ENCODE measurements at regions not wholly inside any gene's neighbourhood (a gene's known extent, or its start where the extent isn't known, plus 50 kb on each side); places are given as distances from the start of the nearest gene placed in this dataset.

DNA sequence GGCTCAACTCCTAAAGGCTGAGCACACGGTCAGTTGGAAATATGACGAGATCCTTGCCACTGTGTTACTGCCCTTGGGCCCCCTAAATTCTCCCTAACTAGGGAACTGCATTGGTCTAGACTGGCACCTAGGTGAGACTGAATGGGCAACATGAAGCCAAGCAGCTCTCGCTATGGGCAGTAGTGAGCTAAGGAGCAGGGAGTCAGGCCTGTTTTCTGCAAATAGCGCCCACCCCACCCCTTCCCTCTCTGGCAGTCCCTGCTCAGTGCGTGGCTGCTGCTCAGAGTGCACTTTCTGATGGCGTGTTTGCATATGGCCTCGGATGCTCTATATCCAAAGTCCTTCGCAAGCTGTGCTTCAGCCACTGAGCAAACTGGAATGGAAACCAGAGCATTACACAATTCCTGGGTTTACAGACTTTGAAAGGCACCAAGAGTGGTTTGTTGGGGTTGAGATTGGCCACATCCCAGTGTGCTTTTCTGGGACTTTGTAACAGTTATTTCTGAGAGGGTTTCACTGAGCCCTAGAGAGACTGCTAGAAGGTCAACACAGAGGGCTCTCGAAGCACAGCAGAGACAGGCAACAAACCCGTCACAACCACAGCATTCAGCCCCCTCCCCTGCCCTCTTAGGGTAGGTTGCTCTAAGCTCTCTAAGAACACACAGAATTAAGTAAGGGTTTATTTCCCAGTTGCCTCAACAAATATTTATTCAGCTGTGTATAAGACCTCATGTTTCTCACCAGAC lies 419.9 kb downstream of the STK39 start:
- Histone ChIP-seq H3K36me3 (no peaks in the 10 kb centered on the region), H3K9me3 (no peaks in the 10 kb centered on the region), H3K4me1 (no peaks in the 10 kb centered on the region), H3K27ac (no peak overlapping the region), H3K27me3 (peaks cover 0 to 3% (median 0%) of the 10 kb centered on the region in 9 donors), H3K4me3 (no peak overlapping the region)
- intact Hi-C loops (cut with DNase I) = no loop called here
- TF ChIP-seq, protein P1, sequence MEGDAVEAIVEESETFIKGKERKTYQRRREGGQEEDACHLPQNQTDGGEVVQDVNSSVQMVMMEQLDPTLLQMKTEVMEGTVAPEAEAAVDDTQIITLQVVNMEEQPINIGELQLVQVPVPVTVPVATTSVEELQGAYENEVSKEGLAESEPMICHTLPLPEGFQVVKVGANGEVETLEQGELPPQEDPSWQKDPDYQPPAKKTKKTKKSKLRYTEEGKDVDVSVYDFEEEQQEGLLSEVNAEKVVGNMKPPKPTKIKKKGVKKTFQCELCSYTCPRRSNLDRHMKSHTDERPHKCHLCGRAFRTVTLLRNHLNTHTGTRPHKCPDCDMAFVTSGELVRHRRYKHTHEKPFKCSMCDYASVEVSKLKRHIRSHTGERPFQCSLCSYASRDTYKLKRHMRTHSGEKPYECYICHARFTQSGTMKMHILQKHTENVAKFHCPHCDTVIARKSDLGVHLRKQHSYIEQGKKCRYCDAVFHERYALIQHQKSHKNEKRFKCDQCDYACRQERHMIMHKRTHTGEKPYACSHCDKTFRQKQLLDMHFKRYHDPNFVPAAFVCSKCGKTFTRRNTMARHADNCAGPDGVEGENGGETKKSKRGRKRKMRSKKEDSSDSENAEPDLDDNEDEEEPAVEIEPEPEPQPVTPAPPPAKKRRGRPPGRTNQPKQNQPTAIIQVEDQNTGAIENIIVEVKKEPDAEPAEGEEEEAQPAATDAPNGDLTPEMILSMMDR (IDR thresholded peaks at IDR 0.05) = no peak
- no peak for TF ChIP-seq POLR2A (IDR thresholded peaks at IDR 0.05)
- peak in 1 of 4 donors; percentile 27 for ATAC-seq
- 83 to 89% (median 86%) methylated on average over 10 of the region's 10 CpGs for WGBS, 4 donors
- DNase-seq = no peak

DNA sequence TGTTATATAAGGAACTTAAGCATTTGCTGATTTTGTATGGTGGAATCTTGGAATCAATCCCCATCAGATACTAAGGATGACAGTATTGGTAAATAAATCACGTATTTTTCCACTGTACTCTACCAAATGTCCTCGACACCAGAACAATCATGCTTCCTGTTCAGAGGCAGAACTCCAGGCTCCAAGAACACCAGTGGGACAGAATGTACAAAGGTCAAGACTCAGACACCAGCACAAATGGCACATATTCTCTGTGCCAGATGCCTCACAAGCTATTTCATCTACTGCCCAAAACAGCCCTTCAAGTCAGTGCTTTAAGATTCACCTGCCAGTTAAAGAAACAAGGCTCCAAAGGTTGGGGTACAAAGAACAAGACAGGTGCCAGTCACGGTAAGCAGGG lies 420.5 kb downstream of the STK39 start:
- no peak for DNase-seq
- 71 to 80% (median 78%) methylated on average over 3 of the region's 3 CpGs for WGBS, 4 donors
- Histone ChIP-seq H3K27ac (no peak overlapping the region), H3K27me3 (peaks cover 0 to 3% (median 0%) of the 10 kb centered on the region in 9 donors), H3K4me1 (no peaks in the 10 kb centered on the region), H3K9me3 (no peaks in the 10 kb centered on the region), H3K36me3 (no peaks in the 10 kb centered on the region), H3K4me3 (no peak overlapping the region)
- ATAC-seq = no peak
- no peak for TF ChIP-seq POLR2A (IDR thresholded peaks at IDR 0.05)
- intact Hi-C loops (cut with DNase I) = no loop called here

DNA sequence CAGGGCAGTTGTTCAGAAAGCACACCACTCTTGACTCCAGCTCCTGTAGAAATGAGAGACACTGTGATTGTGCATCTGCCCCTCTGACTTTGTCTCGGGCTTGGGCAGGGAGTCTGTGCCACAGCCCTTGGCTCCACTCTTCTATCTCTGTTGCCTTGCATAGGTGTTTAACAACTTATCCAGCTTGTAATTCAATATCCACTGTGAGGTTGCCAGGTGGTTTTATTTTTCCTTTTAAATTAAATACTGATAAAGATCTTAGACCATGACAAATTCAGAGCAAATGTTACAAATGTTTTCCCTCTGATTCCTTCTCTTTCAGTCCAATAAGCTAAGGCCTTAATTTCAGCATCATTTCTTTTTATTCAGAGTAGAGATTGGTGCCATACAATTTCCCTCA lies 421.7 kb downstream of the STK39 start:
- intact Hi-C loops (cut with DNase I) = no loop called here
- TF ChIP-seq POLR2A (IDR thresholded peaks at IDR 0.05) = no peak
- TF ChIP-seq, protein P1 (IDR thresholded peaks at IDR 0.05) = no peak
- peaks cover 0 to under 1% (median 0%) of the 10 kb centered on the region in 9 donors for H3K27me3 ChIP-seq
- no peak overlapping the region for H3K27ac ChIP-seq
- H3K4me1 ChIP-seq = no peaks in the 10 kb centered on the region
- H3K36me3 ChIP-seq = no peaks in the 10 kb centered on the region
- 80 to 92% (median 85%) methylated on average over 1 of the region's 1 CpG for WGBS, 4 donors
- no peak overlapping the region for H3K4me3 ChIP-seq
- H3K9me3 ChIP-seq = no peaks in the 10 kb centered on the region
- ATAC-seq (no peak), DNase-seq (no peak)

DNA sequence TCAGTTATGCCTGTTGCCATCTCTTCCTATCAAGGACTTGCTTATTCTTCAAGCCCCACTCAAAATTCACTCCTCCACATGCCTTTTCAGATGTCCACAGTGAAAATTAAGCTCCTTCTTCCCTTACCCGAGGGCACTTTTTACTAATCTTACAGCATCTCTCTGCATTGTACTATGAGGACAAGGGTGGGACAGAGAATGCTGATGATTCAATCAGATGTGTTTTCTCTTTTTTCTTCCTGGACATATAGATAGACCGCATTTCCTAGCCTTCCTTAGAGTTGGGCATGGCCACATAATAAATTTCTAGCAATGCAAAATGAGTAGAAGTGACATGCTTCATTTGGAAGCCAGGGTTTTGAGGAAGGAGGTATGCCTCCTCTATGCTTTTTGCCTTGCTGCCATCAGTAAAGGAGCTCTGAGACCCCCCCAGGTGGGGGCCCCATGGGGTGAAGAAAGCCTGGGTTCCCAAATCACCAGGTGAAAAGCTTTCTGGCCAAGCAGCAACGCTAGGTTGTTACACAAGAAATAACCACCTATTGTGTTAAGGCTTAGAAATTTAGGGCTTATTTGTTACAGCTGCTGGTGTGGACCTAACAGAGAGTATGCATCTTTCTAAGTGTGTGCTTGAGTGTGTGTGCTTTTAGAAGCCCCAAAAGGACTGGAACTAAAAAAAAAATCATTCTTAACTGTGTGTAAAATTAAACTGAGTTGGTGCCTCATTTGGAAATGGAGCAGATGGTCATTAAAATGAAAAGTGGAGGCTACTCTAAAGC lies 424.5 kb downstream of the STK39 start:
- 77 to 92% (median 85%) methylated on average over 3 of the region's 3 CpGs for WGBS, 4 donors
- Histone ChIP-seq H3K27ac (no peak overlapping the region), H3K4me3 (no peak overlapping the region), H3K36me3 (no peaks in the 10 kb centered on the region), H3K4me1 (no peaks in the 10 kb centered on the region), H3K27me3 (no peaks in the 10 kb centered on the region), H3K9me3 (no peaks in the 10 kb centered on the region)
- intact Hi-C loops (cut with DNase I) = no loop called here
- no peak for ATAC-seq
- TF ChIP-seq, protein P1 (IDR thresholded peaks at IDR 0.05) = no peak
- no peak for TF ChIP-seq POLR2A (IDR thresholded peaks at IDR 0.05)
- DNase-seq = no peak
